ENCODE measurements at regions not wholly inside any gene's neighbourhood (a gene's known extent, or its start where the extent isn't known, plus 50 kb on each side); places are given as distances from the start of the nearest gene placed in this dataset.

DNA sequence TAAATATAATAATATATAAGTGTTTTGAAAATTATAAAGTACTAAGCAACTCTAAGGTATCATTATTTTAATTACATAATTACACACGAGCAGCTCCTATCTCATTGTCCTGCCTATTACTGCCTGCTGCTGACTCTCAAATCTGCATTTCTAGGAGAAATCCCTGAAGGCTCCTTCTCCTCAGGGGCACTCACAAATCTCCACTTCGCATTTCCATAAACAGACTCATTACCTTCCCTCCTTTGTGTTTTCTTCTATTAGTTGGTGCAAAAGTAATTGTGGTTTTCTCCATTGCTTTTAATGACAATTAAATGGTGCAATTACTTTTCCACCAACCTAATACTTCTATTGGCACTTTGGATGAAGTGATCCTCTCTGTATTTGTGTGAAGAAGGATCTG, 135.0 kb upstream of the HNMT start:
- DNase-seq (ENCODE audit: low read depth), result no peak
- TF ChIP-seq, protein P1, sequence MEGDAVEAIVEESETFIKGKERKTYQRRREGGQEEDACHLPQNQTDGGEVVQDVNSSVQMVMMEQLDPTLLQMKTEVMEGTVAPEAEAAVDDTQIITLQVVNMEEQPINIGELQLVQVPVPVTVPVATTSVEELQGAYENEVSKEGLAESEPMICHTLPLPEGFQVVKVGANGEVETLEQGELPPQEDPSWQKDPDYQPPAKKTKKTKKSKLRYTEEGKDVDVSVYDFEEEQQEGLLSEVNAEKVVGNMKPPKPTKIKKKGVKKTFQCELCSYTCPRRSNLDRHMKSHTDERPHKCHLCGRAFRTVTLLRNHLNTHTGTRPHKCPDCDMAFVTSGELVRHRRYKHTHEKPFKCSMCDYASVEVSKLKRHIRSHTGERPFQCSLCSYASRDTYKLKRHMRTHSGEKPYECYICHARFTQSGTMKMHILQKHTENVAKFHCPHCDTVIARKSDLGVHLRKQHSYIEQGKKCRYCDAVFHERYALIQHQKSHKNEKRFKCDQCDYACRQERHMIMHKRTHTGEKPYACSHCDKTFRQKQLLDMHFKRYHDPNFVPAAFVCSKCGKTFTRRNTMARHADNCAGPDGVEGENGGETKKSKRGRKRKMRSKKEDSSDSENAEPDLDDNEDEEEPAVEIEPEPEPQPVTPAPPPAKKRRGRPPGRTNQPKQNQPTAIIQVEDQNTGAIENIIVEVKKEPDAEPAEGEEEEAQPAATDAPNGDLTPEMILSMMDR (IDR thresholded peaks at IDR 0.05; ENCODE audit: low read depth, low read length, missing control alignments), result no peak
- H3K4me3 ChIP-seq (ENCODE audit: low read depth, low read length), result no peak overlapping the region

DNA sequence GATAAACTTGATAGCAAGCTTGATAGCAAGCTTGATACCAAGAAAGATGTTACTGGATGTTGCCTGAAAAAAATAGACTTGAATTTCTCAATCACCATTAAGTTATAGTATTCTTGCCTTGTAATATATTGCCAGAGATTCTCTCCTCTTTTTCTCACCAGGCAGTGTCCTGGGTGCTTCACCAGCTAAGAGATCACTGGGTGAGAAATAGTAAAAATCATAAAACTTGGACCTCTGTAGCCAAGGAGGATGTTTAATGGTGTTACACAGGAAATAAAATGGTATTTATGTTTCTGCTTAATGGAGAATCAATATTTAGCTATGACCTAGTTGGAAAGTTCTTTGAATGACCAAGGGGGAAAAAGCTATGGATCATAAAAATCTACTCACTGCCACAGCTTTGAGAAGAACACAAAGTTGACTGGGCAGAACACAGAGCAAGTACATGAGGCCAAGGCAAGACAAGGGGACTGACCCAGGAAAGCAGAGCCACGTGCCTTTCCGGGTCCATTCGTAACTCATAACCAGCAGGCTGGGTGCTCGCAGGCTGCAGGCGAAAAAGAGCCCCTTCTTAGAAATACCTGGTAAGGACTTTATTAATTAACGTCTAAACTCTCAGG, 129.4 kb upstream of the HNMT start:
- TF ChIP-seq, protein P1 (IDR thresholded peaks at IDR 0.05; ENCODE audit: low read depth, low read length, missing control alignments), result no peak
- DNase-seq (ENCODE audit: low read depth), result no peak
- no peak overlapping the region for H3K4me3 ChIP-seq (ENCODE audit: low read depth, low read length)

DNA sequence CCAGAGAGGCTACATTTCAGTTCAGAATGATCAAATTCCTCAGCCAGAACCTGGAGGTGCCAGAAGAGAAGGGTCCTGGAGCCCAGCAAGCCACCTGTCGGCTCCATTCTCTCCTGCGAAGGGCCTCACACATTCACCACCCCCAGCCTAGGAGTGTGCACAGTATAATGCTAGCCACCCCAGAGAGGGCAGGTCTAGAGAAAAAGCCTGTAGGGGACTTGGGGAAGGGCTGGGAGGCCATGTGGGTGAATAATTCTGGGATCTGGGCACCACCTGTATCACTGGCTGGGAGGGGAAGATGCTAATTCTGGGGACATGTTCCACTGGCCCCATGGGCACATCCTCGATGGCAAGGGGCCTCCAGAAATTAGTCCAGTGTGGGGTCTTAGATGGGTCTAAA, 127.6 kb upstream of the HNMT start:
- no peak for DNase-seq (ENCODE audit: low read depth)
- TF ChIP-seq, protein P1 (IDR thresholded peaks at IDR 0.05; ENCODE audit: low read depth, low read length, missing control alignments), result no peak
- H3K4me3 ChIP-seq (ENCODE audit: low read depth, low read length), result no peak overlapping the region

DNA sequence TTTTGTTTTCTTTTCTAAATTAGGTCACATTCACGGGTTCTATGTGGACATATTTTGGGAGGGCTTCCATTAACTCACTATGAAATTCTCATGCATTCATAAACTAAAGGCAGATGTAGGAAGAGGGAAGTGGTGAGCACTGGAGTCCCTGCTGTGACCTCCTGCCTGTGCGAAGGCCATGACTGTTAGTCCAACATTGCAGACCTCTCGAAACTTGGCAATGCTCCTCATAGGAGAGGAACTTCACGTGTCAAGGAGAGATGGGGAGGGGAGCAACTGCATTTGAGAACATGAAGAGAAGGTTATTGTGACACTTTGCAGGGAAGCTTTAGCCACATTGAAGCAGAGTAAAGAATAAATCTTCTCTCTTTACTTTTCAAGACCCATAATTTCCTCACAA, 126.4 kb upstream of the HNMT start:
- TF ChIP-seq, protein P1 (IDR thresholded peaks at IDR 0.05; ENCODE audit: low read depth, low read length, missing control alignments), result no peak
- H3K4me3 ChIP-seq (ENCODE audit: low read depth, low read length), result no peak overlapping the region
- no peak for DNase-seq (ENCODE audit: low read depth)

DNA sequence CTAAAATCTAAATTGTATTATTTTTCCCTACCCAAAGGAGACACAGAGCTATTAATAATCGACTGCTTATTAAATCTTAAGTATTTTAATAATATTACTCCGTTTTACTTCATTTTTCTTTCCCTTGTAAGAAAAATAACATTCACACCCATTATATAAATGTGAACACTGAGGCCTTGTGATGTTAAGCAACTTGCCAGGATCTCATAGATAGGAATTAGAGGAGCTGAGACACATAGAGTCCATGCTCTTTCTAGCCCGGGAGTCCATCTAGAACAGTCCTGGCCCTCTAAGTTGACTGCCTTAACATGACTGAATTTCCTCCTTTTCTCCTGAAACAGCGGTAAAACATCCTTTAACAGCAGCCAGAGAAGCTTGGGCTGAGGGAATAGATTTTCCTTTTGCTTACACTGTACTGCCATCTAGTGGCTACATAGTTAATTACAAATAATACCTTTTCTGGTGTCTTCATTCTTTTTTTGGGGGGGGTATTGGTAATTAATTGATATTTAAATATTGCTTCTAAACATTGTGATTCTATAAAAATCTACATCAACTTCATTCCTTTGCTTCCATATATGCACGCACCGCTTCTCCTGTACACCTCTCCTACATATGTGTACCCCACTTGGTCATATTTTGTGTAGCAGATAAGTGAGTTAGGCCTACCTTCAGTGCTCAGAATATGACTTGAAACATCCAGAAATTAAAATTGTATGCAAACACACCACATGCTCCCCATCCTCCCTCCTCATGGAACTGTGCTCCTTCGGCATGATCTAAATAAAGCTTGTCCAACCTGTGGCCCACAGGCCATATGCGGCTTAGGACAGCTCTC, 125.8 kb upstream of the HNMT start:
- no peak overlapping the region for H3K4me3 ChIP-seq (ENCODE audit: low read depth, low read length)
- TF ChIP-seq, protein P1 (IDR thresholded peaks at IDR 0.05; ENCODE audit: low read depth, low read length, missing control alignments), result peak; percentile 42
- DNase-seq (ENCODE audit: low read depth), result no peak

DNA sequence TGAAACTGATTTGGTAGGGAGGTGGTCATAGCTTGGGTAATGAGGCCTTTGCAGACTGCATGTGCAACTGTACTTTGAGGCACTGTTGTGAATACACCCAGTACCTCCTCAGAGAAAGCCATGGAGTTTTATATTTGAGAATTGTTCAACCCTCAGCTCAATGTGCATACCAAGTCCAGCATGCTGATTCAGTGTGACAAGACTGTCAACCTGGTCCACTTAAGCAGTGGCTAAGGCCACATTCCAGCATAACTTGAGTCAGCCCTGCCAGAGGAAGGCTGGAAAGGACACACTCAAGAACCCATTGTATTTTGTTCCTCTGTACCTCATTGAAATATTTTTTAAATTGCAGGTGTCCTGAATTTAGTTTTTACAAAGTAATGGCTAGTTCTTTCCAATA, 121.8 kb upstream of the HNMT start:
- DNase-seq (ENCODE audit: low read depth), result no peak
- TF ChIP-seq, protein P1 (IDR thresholded peaks at IDR 0.05; ENCODE audit: low read depth, low read length, missing control alignments), result no peak
- no peak overlapping the region for H3K4me3 ChIP-seq (ENCODE audit: low read depth, low read length)
